ENCODE measurements at regions not wholly inside any gene's neighbourhood (a gene's known extent, or its start where the extent isn't known, plus 50 kb on each side); places are given as distances from the start of the nearest gene placed in this dataset.

DNA sequence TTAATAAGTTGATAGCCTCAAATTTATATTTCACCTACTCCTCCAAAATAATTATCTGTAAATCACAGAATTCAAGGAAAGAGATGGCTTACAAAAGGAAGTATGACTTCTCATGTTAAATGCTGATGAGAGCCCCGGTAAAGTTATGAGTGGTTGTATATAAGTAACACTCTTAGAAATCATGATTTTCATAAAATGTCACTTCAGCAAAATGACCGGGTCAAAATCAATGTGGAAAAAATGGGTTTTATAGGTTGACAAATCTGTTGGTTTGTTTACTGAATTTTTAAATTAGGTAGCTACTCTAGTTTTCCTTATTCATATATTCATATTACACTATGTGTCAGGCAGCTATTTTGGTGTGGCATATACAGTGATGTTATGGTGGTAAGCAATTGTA lies 1131.0 kb downstream of the TAF11L14 start:
- CTCF ChIA-PET: no interaction called here
- H3K23ac ChIP-seq (ENCODE audit: low read depth, low read length): no peak overlapping the region
- in situ Hi-C loops (cut with MboI; ENCODE audit: low sequenced_read_pairs): no loop called here
- no peak overlapping the region for H3K14ac ChIP-seq (replicated peaks; ENCODE audit: low read depth, low read length)
- H3K4me3 ChIP-seq (ENCODE audit: insufficient read depth, low read depth, low read length): no peak overlapping the region
- DNase-seq: no peak
- H3K27ac ChIP-seq (ENCODE audit: insufficient read depth, low read length): no peak overlapping the region
- H3K56ac ChIP-seq (ENCODE audit: extremely low read depth, insufficient read depth, low read length): no peak overlapping the region
- H2BK120ac ChIP-seq (ENCODE audit: low read depth, low read length): no peak overlapping the region
- H3K27me3 ChIP-seq (ENCODE audit: control insufficient read depth, insufficient read depth, low read length): no peaks in the 10 kb centered on the region
- no peaks in the 10 kb centered on the region for H3K79me1 ChIP-seq (ENCODE audit: low read depth in 1 of 2, low read length in 2 of 2)
- H3K36me3 ChIP-seq (ENCODE audit: control insufficient read depth, insufficient read depth, low read length): no peaks in the 10 kb centered on the region
- dilution Hi-C loops (cut with HindIII; ENCODE audit: low sequenced_read_pairs, unreplicated experiment): no loop called here
- H2BK20ac ChIP-seq (ENCODE audit: low read depth, low read length): no peak overlapping the region
- no peak overlapping the region for H2BK5ac ChIP-seq (ENCODE audit: low read depth, low read length, poor library complexity, severe bottlenecking)
- no peak overlapping the region for H2AFZ ChIP-seq (replicated peaks; ENCODE audit: low read length, poor library complexity)
- TF ChIP-seq RFX5 (IDR thresholded peaks at IDR 0.05; ENCODE audit: low read depth, low read length) (no peak), RAD21 (IDR thresholded peaks at IDR 0.05; ENCODE audit: low read length) (no peak), MAFK (IDR thresholded peaks at IDR 0.05; ENCODE audit: low read depth, low read length) (peak; percentile 57)
- TF ChIP-seq, protein P1, sequence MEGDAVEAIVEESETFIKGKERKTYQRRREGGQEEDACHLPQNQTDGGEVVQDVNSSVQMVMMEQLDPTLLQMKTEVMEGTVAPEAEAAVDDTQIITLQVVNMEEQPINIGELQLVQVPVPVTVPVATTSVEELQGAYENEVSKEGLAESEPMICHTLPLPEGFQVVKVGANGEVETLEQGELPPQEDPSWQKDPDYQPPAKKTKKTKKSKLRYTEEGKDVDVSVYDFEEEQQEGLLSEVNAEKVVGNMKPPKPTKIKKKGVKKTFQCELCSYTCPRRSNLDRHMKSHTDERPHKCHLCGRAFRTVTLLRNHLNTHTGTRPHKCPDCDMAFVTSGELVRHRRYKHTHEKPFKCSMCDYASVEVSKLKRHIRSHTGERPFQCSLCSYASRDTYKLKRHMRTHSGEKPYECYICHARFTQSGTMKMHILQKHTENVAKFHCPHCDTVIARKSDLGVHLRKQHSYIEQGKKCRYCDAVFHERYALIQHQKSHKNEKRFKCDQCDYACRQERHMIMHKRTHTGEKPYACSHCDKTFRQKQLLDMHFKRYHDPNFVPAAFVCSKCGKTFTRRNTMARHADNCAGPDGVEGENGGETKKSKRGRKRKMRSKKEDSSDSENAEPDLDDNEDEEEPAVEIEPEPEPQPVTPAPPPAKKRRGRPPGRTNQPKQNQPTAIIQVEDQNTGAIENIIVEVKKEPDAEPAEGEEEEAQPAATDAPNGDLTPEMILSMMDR (conservative IDR thresholded peaks at IDR 0.05; ENCODE audit: low read depth, low read length): no peak
- TF ChIP-seq, protein P2, sequence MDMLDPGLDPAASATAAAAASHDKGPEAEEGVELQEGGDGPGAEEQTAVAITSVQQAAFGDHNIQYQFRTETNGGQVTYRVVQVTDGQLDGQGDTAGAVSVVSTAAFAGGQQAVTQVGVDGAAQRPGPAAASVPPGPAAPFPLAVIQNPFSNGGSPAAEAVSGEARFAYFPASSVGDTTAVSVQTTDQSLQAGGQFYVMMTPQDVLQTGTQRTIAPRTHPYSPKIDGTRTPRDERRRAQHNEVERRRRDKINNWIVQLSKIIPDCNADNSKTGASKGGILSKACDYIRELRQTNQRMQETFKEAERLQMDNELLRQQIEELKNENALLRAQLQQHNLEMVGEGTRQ (IDR thresholded peaks at IDR 0.05; ENCODE audit: low read depth, low read length): no peak
- no peak overlapping the region for H4K91ac ChIP-seq (ENCODE audit: insufficient read depth, low read depth, low read length)
- intact Hi-C loops (cut with micrococcal nuclease): no loop called here
- H3K18ac ChIP-seq (ENCODE audit: low read depth, low read length): no peak overlapping the region
- WGBS, 2 experiments (ENCODE audit: extremely low coverage in 2 of 2, insufficient read length in 1 of 2): no CpG with 5 or more reads among the region's 2 CpGs
- no TSS peak for BruUV-seq (replicated peaks)
- no peaks in the 10 kb centered on the region for H3K9me1 ChIP-seq (ENCODE audit: insufficient read depth, low read length)
- no peak overlapping the region for H4K8ac ChIP-seq (ENCODE audit: low read depth in 2 of 2, low read length in 2 of 2)
- H3K4me2 ChIP-seq (ENCODE audit: low read depth, low read length): no peak overlapping the region
- H2BK15ac ChIP-seq (ENCODE audit: low read depth, low read length): no peak overlapping the region
- no peaks in the 10 kb centered on the region for H3K4me1 ChIP-seq (ENCODE audit: control insufficient read depth, insufficient read depth, low read length)
- H2AK5ac ChIP-seq (ENCODE audit: low read depth, low read length): no peak overlapping the region
- no peaks in the 10 kb centered on the region for H3K9me3 ChIP-seq (ENCODE audit: control insufficient read depth, insufficient read depth, low read length)
- POLR2A ChIA-PET (ENCODE audit: unreplicated experiment): no interaction called here
- no peaks in the 10 kb centered on the region for H4K20me1 ChIP-seq (ENCODE audit: insufficient read depth, low read length)
- H3K9ac ChIP-seq (ENCODE audit: low read depth, low read length): no peak overlapping the region
- H4K5ac ChIP-seq (ENCODE audit: low read depth, low read length): no peak overlapping the region
- ATAC-seq (ENCODE audit: low read depth): no peak
- H2AK9ac ChIP-seq (replicated peaks; ENCODE audit: low read depth, low read length, poor library complexity): no peak overlapping the region
- H3K4ac ChIP-seq (ENCODE audit: low read depth, low read length): no peak overlapping the region

Measured in IMR-90 (cell line).